DND-41 (cell line): ENCODE measurements at regions not wholly inside any gene's neighbourhood (a gene's known extent, or its start where the extent isn't known, plus 50 kb on each side); places are given as distances from the start of the nearest gene placed in this dataset.

ENCODE experiments used
- ATAC-seq: fragments of 200-7000 bp; cut with Tn5 transposase; 3 replicates; pipeline ENCODE4 v1.9.1; 2021; ENCODE audit warnings: low read depth; ENCODE audit not compliant: insufficient read depth
- DNase-seq: peaks from one replicate; pipeline ENCODE4 v3.0.0-alpha.2; 2020
- H2AFZ ChIP-seq: 2 replicates; pipeline ENCODE4 v1.6.0; 2012; ENCODE audit warnings: low read depth, low read length
- H3K27ac ChIP-seq: 2 replicates; pipeline ENCODE4 v1.5.1; 2012; ENCODE audit warnings: low read length, inconsistent platforms
- H3K27me3 ChIP-seq: fragments of 200-600 bp; sonication (generic); 2 replicates; pipeline ENCODE4 v1.6.0; 2012; ENCODE audit warnings: low read length, mild to moderate bottlenecking, inconsistent platforms; ENCODE audit not compliant: insufficient read depth, poor library complexity
- H3K36me3 ChIP-seq: 2 replicates; pipeline ENCODE4 v1.5.1; 2012; ENCODE audit warnings: low read length, inconsistent platforms; ENCODE audit not compliant: insufficient read depth
- H3K4me1 ChIP-seq: 2 replicates; pipeline ENCODE4 v1.5.1; 2012; ENCODE audit warnings: mild to moderate bottlenecking, low read length; ENCODE audit not compliant: insufficient read depth
- H3K4me2 ChIP-seq: 2 replicates; pipeline ENCODE4 v1.6.0; 2012; ENCODE audit warnings: mild to moderate bottlenecking, moderate library complexity, low read length, inconsistent platforms; ENCODE audit not compliant: insufficient read depth
- H3K4me3 ChIP-seq, 2 experiments: fragments of 200-600 bp in 1 of 2; shearing (Covaris generic) in 1 of 2; 2 replicates each; pipeline ENCODE4 v1.5.1; 2012 to 2016; ENCODE audit warnings: inconsistent platforms in 2 of 2, low read length in 2 of 2, mild to moderate bottlenecking in 2 of 2, low read depth in 1 of 2, moderate library complexity in 1 of 2
- H3K79me2 ChIP-seq: 2 replicates; pipeline ENCODE4 v1.6.0; 2012; ENCODE audit warnings: low read length, inconsistent platforms; ENCODE audit not compliant: insufficient read depth
- H3K9ac ChIP-seq: 2 replicates; pipeline ENCODE4 v1.6.0; 2012; ENCODE audit warnings: low read depth, mild to moderate bottlenecking, inconsistent platforms, low read length, moderate library complexity
- H3K9me3 ChIP-seq: 2 replicates; pipeline ENCODE4 v1.5.1; 2012; ENCODE audit warnings: low read length, moderate library complexity, mild to moderate bottlenecking, inconsistent platforms; ENCODE audit not compliant: insufficient read depth, severe bottlenecking
- H4K20me1 ChIP-seq: 2 replicates; pipeline ENCODE4 v1.6.0; 2012; ENCODE audit warnings: low read length; ENCODE audit not compliant: insufficient read depth
- CTCF ChIP-seq: IDR thresholded peaks from 2 replicates; pipeline ENCODE4 v1.5.1; 2012; ENCODE audit warnings: borderline replicate concordance, low read length, moderate library complexity, mild to moderate bottlenecking; ENCODE audit not compliant: poor library complexity, severe bottlenecking; ENCODE audit errors: extremely low read depth
- EZH2 ChIP-seq: IDR thresholded peaks from 3 replicates; pipeline ENCODE4 v1.6.1; 2012; ENCODE audit warnings: borderline replicate concordance, low read depth, mild to moderate bottlenecking, moderate library complexity, low read length, inconsistent platforms; ENCODE audit not compliant: severe bottlenecking

- no peaks in the 10 kb centered on the region for H3K79me2 ChIP-seq
- TF ChIP-seq EZH2 (no peak), CTCF (no peak)
- no peak overlapping the region for H3K4me2 ChIP-seq
- 0 out of 2 replicates have a peak, but pooled peaks cover 4% of the 10 kb centered on the region for H4K20me1 ChIP-seq
- peaks cover 11% of the 10 kb centered on the region for H3K4me1 ChIP-seq
- H3K36me3 ChIP-seq, result no peaks in the 10 kb centered on the region
- ATAC-seq (no peak), DNase-seq (no peak)
- H3K9me3 ChIP-seq, result no peaks in the 10 kb centered on the region
- H2AFZ ChIP-seq, result no peak overlapping the region
- H3K9ac ChIP-seq, result no peak overlapping the region
- H3K27ac ChIP-seq, result no peak overlapping the region
- no peak overlapping the region for H3K4me3 ChIP-seq
- peaks cover 6% of the 10 kb centered on the region for H3K27me3 ChIP-seq
These were observed 63.3 kb upstream of the PHF21B start for GRCh38 chr22:45073064-45073463.

GRCh38 chr22:45077286-45077685 lies 67.5 kb upstream of the PHF21B start:
- H3K9me3 ChIP-seq, result no peaks in the 10 kb centered on the region
- ATAC-seq, result no peak

GRCh38 chr22:45077826-45078334 lies 68.1 kb upstream of the PHF21B start:
- H3K9me3 ChIP-seq, result no peaks in the 10 kb centered on the region
- H3K4me2 ChIP-seq, result no peak overlapping the region
- DNase-seq (no peak), ATAC-seq (no peak)
- no peak overlapping the region for H3K9ac ChIP-seq
- no peak overlapping the region for H3K27ac ChIP-seq
- H3K4me1 ChIP-seq, result no peaks in the 10 kb centered on the region
- TF ChIP-seq EZH2 (no peak), CTCF (no peak)
- H3K36me3 ChIP-seq, result no peaks in the 10 kb centered on the region
- 0 out of 2 replicates have a peak, but pooled peaks cover 4% of the 10 kb centered on the region for H4K20me1 ChIP-seq
- H3K79me2 ChIP-seq, result no peaks in the 10 kb centered on the region
- no peak overlapping the region for H3K4me3 ChIP-seq
- H2AFZ ChIP-seq, result no peak overlapping the region
- H3K27me3 ChIP-seq, result peaks cover 9% of the 10 kb centered on the region

More at GRCh38 chr22:45077286-45077685, 67.5 kb upstream of the PHF21B start:
- Histone ChIP-seq H3K27ac (no peak overlapping the region), H3K79me2 (no peaks in the 10 kb centered on the region), H3K9ac (no peak overlapping the region), H3K36me3 (no peaks in the 10 kb centered on the region), H3K4me1 (no peaks in the 10 kb centered on the region), H3K4me2 (no peak overlapping the region), H3K27me3 (peaks cover 9% of the 10 kb centered on the region), H2AFZ (no peak overlapping the region), H3K4me3 (no peak overlapping the region), H4K20me1 (0 out of 2 replicates have a peak, but pooled peaks cover 4% of the 10 kb centered on the region)
- TF ChIP-seq CTCF (no peak), EZH2 (no peak)
- no peak for DNase-seq

DNA sequence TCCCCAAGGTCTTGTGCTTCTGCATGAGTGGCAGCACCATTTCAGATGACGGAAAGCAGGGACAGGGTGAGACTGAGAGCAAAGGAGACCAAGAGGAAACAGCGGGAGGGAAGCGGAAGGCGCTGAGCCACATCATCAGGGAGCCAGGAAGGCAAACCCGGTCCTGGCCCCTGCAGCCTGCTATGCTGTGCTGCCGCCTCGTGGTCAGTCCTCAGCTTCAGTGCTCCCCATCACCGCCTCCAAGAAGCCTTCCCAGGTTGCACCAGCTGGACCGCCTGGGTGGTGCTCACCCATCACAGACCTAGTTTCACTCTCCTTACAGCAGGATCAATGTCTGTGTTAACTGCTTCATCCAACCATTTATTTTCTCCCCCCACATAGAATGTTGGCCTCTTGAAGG lies 73.0 kb upstream of the PHF21B start:
- H3K9ac ChIP-seq, result no peak overlapping the region
- ATAC-seq, result no peak
- peaks cover 5% of the 10 kb centered on the region for H3K27me3 ChIP-seq
- H4K20me1 ChIP-seq, result no peaks in the 10 kb centered on the region
- H3K4me2 ChIP-seq, result no peak overlapping the region
- no peak for TF ChIP-seq EZH2
- peak; percentile 18 for TF ChIP-seq CTCF
- no peaks in the 10 kb centered on the region for H3K4me1 ChIP-seq
- H3K36me3 ChIP-seq, result no peaks in the 10 kb centered on the region
- H3K4me3 ChIP-seq, result no peak overlapping the region
- DNase-seq, result no peak
- H2AFZ ChIP-seq, result no peak overlapping the region
- H3K27ac ChIP-seq, result no peak overlapping the region
- H3K79me2 ChIP-seq, result no peaks in the 10 kb centered on the region
- no peaks in the 10 kb centered on the region for H3K9me3 ChIP-seq
